DND-41 (cell line): ENCODE measurements at regions not wholly inside any gene's neighbourhood (a gene's known extent, or its start where the extent isn't known, plus 50 kb on each side); places are given as distances from the start of the nearest gene placed in this dataset.

Experiments used
- EZH2 ChIP-seq: IDR thresholded peaks from 3 replicates; pipeline ENCODE4 v1.6.1; 2012; ENCODE audit warnings: borderline replicate concordance, low read depth, mild to moderate bottlenecking, moderate library complexity, low read length, inconsistent platforms; ENCODE audit not compliant: severe bottlenecking
- TF ChIP-seq, protein P1 (sequence below): IDR thresholded peaks from 2 replicates; pipeline ENCODE4 v1.5.1; 2012; ENCODE audit warnings: borderline replicate concordance, low read length, moderate library complexity, mild to moderate bottlenecking; ENCODE audit not compliant: poor library complexity, severe bottlenecking; ENCODE audit errors: extremely low read depth

DNA sequence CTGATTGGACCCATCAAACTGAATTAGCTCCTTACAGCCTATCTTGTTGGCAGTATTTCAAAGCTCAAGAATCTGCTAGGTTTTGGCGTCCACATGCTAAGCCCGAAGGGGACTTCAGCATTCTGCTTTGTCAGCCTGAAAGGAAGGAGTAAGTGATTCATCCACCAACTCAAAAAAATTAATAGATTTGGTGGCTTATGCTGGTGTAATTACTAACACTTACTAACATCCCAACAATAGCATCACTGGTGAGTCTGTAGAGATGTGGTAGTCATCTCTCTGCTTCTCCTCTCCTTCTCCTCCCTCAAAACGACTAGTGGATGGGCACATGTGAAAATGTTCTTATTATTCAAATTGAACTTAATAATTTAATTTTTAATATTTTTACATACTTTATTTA is 53.8 kb upstream of the EGR2 start:
- TF ChIP-seq, protein P1, sequence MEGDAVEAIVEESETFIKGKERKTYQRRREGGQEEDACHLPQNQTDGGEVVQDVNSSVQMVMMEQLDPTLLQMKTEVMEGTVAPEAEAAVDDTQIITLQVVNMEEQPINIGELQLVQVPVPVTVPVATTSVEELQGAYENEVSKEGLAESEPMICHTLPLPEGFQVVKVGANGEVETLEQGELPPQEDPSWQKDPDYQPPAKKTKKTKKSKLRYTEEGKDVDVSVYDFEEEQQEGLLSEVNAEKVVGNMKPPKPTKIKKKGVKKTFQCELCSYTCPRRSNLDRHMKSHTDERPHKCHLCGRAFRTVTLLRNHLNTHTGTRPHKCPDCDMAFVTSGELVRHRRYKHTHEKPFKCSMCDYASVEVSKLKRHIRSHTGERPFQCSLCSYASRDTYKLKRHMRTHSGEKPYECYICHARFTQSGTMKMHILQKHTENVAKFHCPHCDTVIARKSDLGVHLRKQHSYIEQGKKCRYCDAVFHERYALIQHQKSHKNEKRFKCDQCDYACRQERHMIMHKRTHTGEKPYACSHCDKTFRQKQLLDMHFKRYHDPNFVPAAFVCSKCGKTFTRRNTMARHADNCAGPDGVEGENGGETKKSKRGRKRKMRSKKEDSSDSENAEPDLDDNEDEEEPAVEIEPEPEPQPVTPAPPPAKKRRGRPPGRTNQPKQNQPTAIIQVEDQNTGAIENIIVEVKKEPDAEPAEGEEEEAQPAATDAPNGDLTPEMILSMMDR, result no peak
- TF ChIP-seq EZH2, result no peak
